Activated CD8-positive, alpha-beta T cell treated with anti-CD3 and anti-CD28 coated beads for 36 hours (primary cell): ENCODE measurements at regions not wholly inside any gene's neighbourhood (a gene's known extent, or its start where the extent isn't known, plus 50 kb on each side); places are given as distances from the start of the nearest gene placed in this dataset.
A peak's percentile ranks its signal among the peaks of the same experiment; 100 is the strongest.

ENCODE experiments used
- ATAC-seq: fragments of 200-7000 bp; cut with Tn5 transposase; one replicate; pipeline ENCODE4 v1.10.0; 2021; ENCODE audit warnings: mild to moderate bottlenecking, moderate library complexity
- CTCF ChIA-PET: fragments of 350-600 bp; sonication (Branson Sonifier 250); formaldehyde crosslinking; loops from one replicate; lab custom pipeline; 2021; ENCODE audit warnings: antibody characterized with exemption; lab: Charles Lee
- POLR2A ChIA-PET: fragments of 350-600 bp; sonication (Branson Sonifier 250); formaldehyde crosslinking; loops from one replicate; lab custom pipeline; 2021; ENCODE audit warnings: antibody characterized with exemption; lab: Charles Lee
- DNase-seq: peaks from one replicate; pipeline ENCODE4 v3.0.0-alpha.2; 2020
- H3K27ac Mint-ChIP-seq: one replicate; pipeline ENCODE4 v1.8.0; 2021; ENCODE audit warnings: mild to moderate bottlenecking, mixed read lengths
- H3K27me3 Mint-ChIP-seq: one replicate; pipeline ENCODE4 v1.8.0; 2021; ENCODE audit warnings: mixed read lengths
- H3K36me3 Mint-ChIP-seq: one replicate; pipeline ENCODE4 v1.8.0; 2021; ENCODE audit warnings: low read depth, mixed read lengths
- H3K4me1 Mint-ChIP-seq: one replicate; pipeline ENCODE4 v1.8.0; 2021; ENCODE audit warnings: low read depth, mixed read lengths
- H3K4me3 Mint-ChIP-seq: one replicate; pipeline ENCODE4 v1.8.0; 2021; ENCODE audit warnings: mild to moderate bottlenecking, moderate library complexity, mixed read lengths
- H3K9me3 Mint-ChIP-seq: one replicate; pipeline ENCODE4 v1.8.0; 2021; ENCODE audit warnings: mixed read lengths
- intact Hi-C: fragments of 100-400 bp; cut with micrococcal nuclease; formaldehyde crosslinking; loops from one replicate; pipeline ENCODE4 v1.10.0; 2022
- TF ChIP-seq, protein P1 (sequence below): fragments of 200-600 bp; IDR thresholded peaks from one replicate; pipeline ENCODE4 v1.8.0; 2022; ENCODE audit warnings: antibody characterized with exemption, mild to moderate bottlenecking

DNA sequence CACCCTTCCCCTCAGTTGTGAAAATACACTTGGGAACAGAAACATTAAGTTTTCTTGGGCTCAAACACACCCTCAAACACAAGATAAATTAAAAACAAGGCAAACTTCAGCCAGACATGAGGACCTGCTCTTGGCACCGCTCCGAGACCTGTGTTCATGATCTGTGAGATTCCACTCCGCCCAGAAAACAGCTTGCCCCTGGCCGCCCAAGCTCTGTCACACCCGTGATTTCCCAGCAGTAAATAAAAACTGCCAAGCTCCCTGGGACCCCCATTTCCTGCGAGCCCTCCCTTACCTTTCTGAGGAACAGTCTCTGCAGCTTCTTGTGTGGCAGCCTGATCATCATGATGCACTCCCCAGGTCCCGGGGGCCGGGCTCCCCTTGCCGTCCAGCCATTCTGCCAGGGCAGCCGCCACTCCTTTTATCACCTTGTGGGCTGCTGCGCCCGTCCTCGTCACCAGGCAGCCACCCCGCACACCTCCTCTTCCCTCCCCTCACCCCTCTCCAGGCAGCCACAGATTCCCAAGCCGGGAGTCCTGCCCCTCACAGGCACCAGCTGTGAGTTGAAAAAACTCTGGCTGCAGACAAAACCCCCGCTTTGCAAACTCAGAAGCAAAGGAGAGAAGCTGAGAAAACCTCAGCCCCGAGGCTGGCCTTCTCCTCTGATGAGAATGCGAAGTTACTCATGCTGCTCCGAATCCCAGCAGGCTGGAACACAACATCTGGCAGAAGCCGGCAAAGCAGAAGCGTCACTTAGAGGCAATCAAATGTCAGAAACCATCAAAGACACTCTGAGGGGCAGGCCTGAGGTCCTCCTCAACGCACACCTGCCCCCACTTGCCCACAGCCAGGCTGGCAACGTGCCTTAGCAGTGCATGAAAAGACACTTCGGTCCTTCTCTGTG, 130.4 kb upstream of the RPS6KA2 start:
- no peak overlapping the region for H3K27ac Mint-ChIP-seq
- peak overlapping the region; percentile 42 for H3K4me3 Mint-ChIP-seq
- intact Hi-C loops = no loop called here
- TF ChIP-seq, protein P1, sequence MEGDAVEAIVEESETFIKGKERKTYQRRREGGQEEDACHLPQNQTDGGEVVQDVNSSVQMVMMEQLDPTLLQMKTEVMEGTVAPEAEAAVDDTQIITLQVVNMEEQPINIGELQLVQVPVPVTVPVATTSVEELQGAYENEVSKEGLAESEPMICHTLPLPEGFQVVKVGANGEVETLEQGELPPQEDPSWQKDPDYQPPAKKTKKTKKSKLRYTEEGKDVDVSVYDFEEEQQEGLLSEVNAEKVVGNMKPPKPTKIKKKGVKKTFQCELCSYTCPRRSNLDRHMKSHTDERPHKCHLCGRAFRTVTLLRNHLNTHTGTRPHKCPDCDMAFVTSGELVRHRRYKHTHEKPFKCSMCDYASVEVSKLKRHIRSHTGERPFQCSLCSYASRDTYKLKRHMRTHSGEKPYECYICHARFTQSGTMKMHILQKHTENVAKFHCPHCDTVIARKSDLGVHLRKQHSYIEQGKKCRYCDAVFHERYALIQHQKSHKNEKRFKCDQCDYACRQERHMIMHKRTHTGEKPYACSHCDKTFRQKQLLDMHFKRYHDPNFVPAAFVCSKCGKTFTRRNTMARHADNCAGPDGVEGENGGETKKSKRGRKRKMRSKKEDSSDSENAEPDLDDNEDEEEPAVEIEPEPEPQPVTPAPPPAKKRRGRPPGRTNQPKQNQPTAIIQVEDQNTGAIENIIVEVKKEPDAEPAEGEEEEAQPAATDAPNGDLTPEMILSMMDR = no peak
- POLR2A ChIA-PET = no interaction called here
- H3K4me1 Mint-ChIP-seq = peaks cover 30% of the 10 kb centered on the region
- H3K36me3 Mint-ChIP-seq = no peaks in the 10 kb centered on the region
- CTCF ChIA-PET = interaction anchor here (4.8 kb wide), 1 partner anchor 17 kb away, joined by 43 read pairs; no protein-coding TSS in a partner anchor
- peaks cover 18% of the 10 kb centered on the region for H3K27me3 Mint-ChIP-seq
- no peaks in the 10 kb centered on the region for H3K9me3 Mint-ChIP-seq
- peak; percentile 80 for ATAC-seq
- peak; percentile 61 for DNase-seq

DNA sequence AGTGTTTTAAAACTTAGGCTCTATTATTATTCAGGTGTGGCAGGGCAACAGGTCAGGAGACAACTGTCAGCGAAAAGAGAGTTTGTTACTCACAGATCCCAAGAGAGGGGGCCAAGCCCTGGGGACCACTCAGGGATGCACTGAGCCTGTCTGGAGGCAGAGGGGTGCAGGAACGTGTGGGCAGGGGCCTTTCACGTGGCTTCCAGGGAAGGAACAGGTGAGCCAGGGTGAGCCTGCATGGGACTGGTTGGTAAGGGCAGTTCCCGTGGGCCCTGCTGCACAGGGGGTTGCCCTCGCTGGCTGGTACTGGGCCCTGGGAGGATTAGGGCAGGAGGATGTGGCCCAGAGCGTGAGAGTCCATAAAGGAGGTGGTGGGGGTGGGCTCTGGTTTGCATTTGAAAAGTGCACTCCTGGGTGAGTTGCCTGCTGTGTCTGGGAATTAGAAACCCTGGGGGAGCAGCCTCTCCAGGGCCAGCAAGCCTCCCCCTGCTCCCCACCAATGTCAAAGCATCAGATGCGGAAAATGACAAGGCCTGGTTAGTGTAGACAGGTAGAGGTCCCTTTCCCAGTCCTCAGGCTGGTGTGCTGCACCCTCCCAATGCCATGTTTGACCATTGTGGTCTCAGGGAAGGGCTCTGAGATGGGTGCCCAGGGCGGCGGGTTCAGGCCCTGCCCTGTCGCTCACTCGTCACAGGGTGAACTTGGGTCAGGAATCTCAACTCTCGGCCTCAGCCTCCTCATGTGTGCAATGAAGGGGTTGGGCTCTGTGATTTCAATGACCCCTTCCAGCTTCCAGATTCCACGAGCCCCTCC, 127.4 kb upstream of the RPS6KA2 start:
- Mint-ChIP-seq H3K27ac (no peak overlapping the region), H3K4me1 (peaks cover 23% of the 10 kb centered on the region), H3K9me3 (no peaks in the 10 kb centered on the region), H3K36me3 (no peaks in the 10 kb centered on the region), H3K4me3 (no peak overlapping the region), H3K27me3 (peaks cover 18% of the 10 kb centered on the region)
- CTCF ChIA-PET = interaction anchor here (1.0 kb wide), 2 partner anchors 21 to 235 kb away, joined by 3 read pairs; no protein-coding TSS in a partner anchor
- TF ChIP-seq, protein P1 = no peak
- intact Hi-C loops = no loop called here
- POLR2A ChIA-PET = no interaction called here
- DNase-seq = no peak
- ATAC-seq = no peak

DNA sequence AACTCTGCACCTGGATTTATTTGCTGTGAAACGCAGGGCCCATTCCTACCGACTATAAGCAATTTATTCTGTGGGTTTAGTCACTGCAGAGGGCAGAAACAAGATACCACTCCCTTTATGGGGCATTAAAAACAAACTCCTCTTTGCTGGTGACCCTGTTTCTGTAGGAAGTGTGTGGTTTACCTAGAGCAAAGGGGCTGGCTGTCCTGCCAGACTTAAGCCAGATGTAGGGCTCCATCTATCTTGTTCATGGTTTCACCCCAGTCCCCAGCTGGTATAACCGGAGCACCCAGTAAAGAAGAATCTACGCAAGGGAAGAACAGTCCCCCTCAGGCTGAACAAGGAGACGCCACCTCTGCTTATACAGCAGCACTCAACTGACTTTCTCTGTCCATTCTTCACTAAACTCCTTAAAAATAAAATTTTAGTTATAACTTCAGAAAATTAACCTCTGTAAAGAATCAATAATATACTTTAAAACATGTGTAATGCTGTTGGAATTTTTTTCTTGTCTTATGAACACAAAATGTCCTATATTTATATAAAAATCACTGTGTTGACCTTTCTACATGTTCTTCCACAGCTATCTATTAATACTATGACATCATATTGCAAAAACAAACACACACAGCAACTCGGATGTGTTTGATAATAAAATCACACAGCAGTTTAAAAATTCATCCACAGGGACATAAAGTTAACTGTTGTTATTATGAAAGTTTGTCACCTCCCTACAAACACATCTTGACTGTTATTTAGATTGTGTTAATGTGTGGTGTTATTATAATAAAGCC, 126.1 kb upstream of the RPS6KA2 start:
- Mint-ChIP-seq H3K4me3 (no peak overlapping the region), H3K4me1 (peaks cover 18% of the 10 kb centered on the region), H3K36me3 (no peaks in the 10 kb centered on the region), H3K9me3 (no peaks in the 10 kb centered on the region), H3K27ac (no peak overlapping the region), H3K27me3 (peaks cover 12% of the 10 kb centered on the region)
- ATAC-seq (no peak), DNase-seq (no peak)
- ChIA-PET POLR2A (no interaction called here), CTCF (interaction anchor here (1.0 kb wide), 1 partner anchor 236 kb away, joined by 3 read pairs; no protein-coding TSS in a partner anchor)
- intact Hi-C loops = no loop called here
- TF ChIP-seq, protein P1 = no peak

DNA sequence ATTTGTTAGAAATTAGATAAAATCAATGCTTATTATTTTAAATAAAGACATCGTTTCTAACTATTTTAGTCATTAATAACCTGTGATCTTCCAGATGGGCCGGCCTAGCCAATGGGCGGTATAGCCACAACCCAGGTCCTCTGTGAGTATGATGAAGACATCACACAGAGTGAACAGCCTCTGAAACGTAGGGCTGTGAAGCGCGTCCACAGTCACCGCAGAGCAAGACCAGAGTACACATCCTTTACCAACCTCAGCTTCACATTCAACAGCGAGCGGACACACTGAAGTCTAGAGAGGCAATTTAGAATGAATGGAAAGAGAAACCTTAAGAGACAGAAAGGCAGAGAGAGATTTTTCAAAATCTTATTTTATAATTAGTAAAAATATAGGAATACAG, 125.0 kb upstream of the RPS6KA2 start:
- CTCF ChIA-PET = no interaction called here
- no peak for ATAC-seq
- H3K27me3 Mint-ChIP-seq = peaks cover 4% of the 10 kb centered on the region

More for the DNA sequence above, 125.0 kb upstream of the RPS6KA2 start:
- TF ChIP-seq, protein P1 = no peak
- intact Hi-C loops = no loop called here
- Mint-ChIP-seq H3K27ac (no peak overlapping the region), H3K36me3 (no peaks in the 10 kb centered on the region), H3K4me3 (no peak overlapping the region), H3K9me3 (no peaks in the 10 kb centered on the region), H3K4me1 (peaks cover 7% of the 10 kb centered on the region)
- POLR2A ChIA-PET = no interaction called here
- no peak for DNase-seq
